Duodenal mucosa (tissue), 2 donors: ENCODE measurements at regions not wholly inside any gene's neighbourhood (a gene's known extent, or its start where the extent isn't known, plus 50 kb on each side); places are given as distances from the start of the nearest gene placed in this dataset.
"Not testable (repeated sequence)": the region's sequence is repeated elsewhere in the genome, so short reads cannot be mapped to it uniquely, and the experiment has no call there.

Experiments
- H3K27ac ChIP-seq: one replicate; pipeline ENCODE4 v1.7.0; 2013; ENCODE audit warnings: low read depth, low read length
- H3K27me3 ChIP-seq, 2 donors: one replicate each; pipeline ENCODE4 v1.7.0; 2013; ENCODE audit warnings: low read length in 2 of 2, control low read depth in 1 of 2; ENCODE audit not compliant: insufficient read depth in 2 of 2, control insufficient read depth in 1 of 2
- H3K36me3 ChIP-seq, 2 donors: one replicate each; pipeline ENCODE4 v1.7.0; 2013; ENCODE audit warnings: low read length in 2 of 2, control low read depth in 1 of 2; ENCODE audit not compliant: insufficient read depth in 2 of 2, control insufficient read depth in 1 of 2
- H3K4me1 ChIP-seq, 2 donors: one replicate each; pipeline ENCODE4 v1.7.0; 2013; ENCODE audit warnings: low read length in 2 of 2, control low read depth in 1 of 2; ENCODE audit not compliant: insufficient read depth in 2 of 2, control insufficient read depth in 1 of 2
- H3K4me3 ChIP-seq, 2 donors: one replicate each; pipeline ENCODE4 v1.7.0; 2013; ENCODE audit warnings: low read length in 2 of 2, low read depth in 1 of 2
- H3K9ac ChIP-seq, 2 donors: one replicate each; pipeline ENCODE4 v1.7.0; 2013; ENCODE audit warnings: low read length in 2 of 2, low read depth in 1 of 2
- H3K9me3 ChIP-seq, 2 donors: one replicate each; pipeline ENCODE4 v1.7.0; 2013; ENCODE audit warnings: low read length in 2 of 2, control low read depth in 1 of 2; ENCODE audit not compliant: control insufficient read depth in 1 of 2

DNA sequence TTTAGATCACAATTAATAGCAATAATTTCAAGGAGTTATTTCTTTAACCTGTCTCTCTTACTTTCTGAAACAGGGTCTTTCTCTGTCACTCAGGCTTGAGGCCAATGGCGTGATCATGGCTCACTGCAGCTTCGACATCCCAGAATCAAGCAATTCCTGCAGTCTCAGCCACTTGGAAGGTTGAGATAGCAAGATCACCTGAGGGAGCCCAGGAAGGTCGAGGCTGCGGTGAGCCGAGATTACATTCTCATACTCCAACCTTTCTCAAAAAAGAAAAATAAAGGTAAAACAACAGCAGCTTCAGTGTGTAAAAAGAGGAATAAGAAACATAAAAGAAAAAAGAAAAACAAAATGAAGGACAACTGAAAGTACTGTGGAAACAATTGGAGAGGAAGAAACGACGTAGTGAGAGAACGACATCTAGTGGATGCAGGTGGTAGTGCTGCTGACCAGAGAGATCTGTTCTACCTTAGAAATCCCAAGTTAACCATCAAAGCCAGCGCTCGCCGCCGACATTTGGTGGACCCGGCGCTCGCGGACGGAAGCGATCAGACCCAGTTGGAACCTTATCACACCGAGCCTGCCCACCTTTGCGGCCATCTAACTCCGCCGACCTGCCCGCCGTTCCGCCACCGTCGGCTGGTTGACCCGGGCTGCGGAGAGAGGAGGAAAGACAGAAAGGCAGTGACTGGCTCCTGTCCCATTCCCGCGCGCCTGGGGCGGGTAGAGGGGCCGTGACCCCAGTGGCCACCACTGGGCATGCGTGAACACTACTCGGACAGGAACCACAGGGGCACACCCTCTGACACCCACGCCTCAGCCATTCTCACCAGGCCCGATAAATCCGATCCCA, 196.1 kb downstream of the ALG10 start:
- H3K27ac ChIP-seq, result no peak overlapping the region
- peak overlapping the region; percentile 18 to 25 for H3K9ac ChIP-seq
- H3K27me3 ChIP-seq, result peaks cover 0 to 5% of the 10 kb centered on the region in 2 donors
- peak overlapping the region; percentile 43 to 60 for H3K4me3 ChIP-seq
- no peaks in the 10 kb centered on the region for H3K4me1 ChIP-seq
- no peaks in the 10 kb centered on the region for H3K36me3 ChIP-seq
- no peaks in the 10 kb centered on the region for H3K9me3 ChIP-seq

- H3K4me1 ChIP-seq, result no peaks in the 10 kb centered on the region
- H3K4me3 ChIP-seq, result peak overlapping the region in 1 of 2 donors; percentile 60
- peaks cover 0 to 5% of the 10 kb centered on the region in 2 donors for H3K27me3 ChIP-seq
- no peaks in the 10 kb centered on the region for H3K9me3 ChIP-seq
- H3K27ac ChIP-seq, result no peak overlapping the region
- H3K9ac ChIP-seq, result peak overlapping the region in 1 of 2 donors; percentile 18
- no peaks in the 10 kb centered on the region for H3K36me3 ChIP-seq
Observed at GRCh38 chr12:34219046-34219770, 196.9 kb downstream of the ALG10 start.

GRCh38 chr12:34220079-34220478, 197.8 kb downstream of the ALG10 start:
- H3K27ac ChIP-seq, H3K9ac ChIP-seq, H3K9me3 ChIP-seq, H3K36me3 ChIP-seq, H3K4me3 ChIP-seq, H3K27me3 ChIP-seq, H3K4me1 ChIP-seq: not testable (repeated sequence)

- H3K36me3 ChIP-seq, result no peaks in the 10 kb centered on the region
- no peak overlapping the region for H3K9ac ChIP-seq
- H3K27ac ChIP-seq, result no peak overlapping the region
- H3K4me3 ChIP-seq, result no peak overlapping the region
- peaks cover 0 to 4% of the 10 kb centered on the region in 2 donors for H3K27me3 ChIP-seq
- no peaks in the 10 kb centered on the region for H3K4me1 ChIP-seq
- no peaks in the 10 kb centered on the region for H3K9me3 ChIP-seq
Observed at GRCh38 chr12:34223640-34224039, 201.3 kb downstream of the ALG10 start.

DNA sequence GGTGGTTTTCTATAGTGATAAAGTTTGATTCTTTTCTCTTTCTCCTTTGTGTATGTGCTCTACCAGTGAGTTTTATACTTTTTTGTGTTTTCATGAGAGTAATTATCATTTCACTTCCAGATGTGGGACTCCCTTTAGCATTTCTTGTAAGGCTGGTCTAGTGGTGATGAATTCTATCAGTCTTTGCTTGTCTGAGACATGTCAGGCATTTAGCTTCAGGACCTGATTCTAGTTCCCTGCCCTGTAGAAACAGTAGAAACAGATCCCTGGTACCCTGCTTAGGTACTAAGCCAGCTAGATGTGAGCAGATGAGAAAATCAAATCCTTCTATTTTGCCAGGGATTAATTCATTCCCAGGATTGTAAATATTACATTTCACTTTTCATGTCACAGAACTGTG, 203.7 kb downstream of the ALG10 start:
- H3K27ac ChIP-seq, H3K9me3 ChIP-seq, H3K4me1 ChIP-seq, H3K9ac ChIP-seq, H3K4me3 ChIP-seq, H3K27me3 ChIP-seq, H3K36me3 ChIP-seq: not testable (repeated sequence)

GRCh38 chr12:34228046-34228445, 205.8 kb downstream of the ALG10 start:
- H3K4me1 ChIP-seq, H3K9me3 ChIP-seq, H3K36me3 ChIP-seq, H3K27me3 ChIP-seq, H3K9ac ChIP-seq, H3K27ac ChIP-seq, H3K4me3 ChIP-seq: not testable (repeated sequence)

GRCh38 chr12:34229033-34229432, 206.7 kb downstream of the ALG10 start:
- H3K9me3 ChIP-seq, H3K4me1 ChIP-seq, H3K9ac ChIP-seq, H3K36me3 ChIP-seq, H3K27ac ChIP-seq, H3K4me3 ChIP-seq, H3K27me3 ChIP-seq: not testable (repeated sequence)

DNA sequence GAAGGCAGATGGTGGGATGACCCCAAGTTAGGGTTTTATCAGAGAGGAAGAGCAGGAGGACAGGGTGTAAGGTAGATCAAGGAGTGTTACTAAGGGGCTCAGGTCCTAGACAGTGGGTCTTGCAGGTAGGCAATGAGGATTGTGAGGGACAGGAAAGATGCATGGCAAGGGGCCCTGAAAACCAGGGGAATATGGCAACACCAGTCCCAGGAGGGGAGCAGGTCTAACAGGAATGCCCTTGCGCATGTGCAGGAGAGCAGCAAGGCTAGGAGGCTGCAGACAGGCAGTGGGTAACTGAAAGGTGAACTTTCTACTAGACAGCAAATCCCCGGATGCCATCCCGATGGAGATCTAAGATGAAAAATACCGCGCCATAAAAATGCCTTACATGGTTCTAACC, 211.3 kb downstream of the ALG10 start:
- H3K9me3 ChIP-seq, result no peaks in the 10 kb centered on the region
- H3K9ac ChIP-seq, result no peak overlapping the region
- no peaks in the 10 kb centered on the region for H3K4me1 ChIP-seq
- no peak overlapping the region for H3K27ac ChIP-seq
- H3K4me3 ChIP-seq, result no peak overlapping the region
- no peaks in the 10 kb centered on the region for H3K36me3 ChIP-seq
- H3K27me3 ChIP-seq, result no peaks in the 10 kb centered on the region

DNA sequence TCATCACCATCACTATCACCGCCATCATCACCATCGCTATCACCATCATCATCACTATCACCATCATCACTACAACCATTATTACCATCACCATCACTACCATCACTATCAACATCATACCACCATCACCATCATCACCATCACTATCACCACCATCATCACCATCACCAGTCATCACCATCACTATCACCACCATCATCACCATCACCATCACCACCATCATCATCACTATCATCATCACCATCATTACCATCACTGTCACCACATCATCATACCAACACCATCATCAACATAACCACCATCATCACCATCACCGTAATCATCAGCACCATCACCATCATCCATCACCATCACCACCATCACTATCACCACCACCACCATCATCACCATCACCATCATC, 213.8 kb downstream of the ALG10 start:
- Histone ChIP-seq H3K27ac (no peak overlapping the region), H3K27me3 (no peaks in the 10 kb centered on the region), H3K36me3 (no peaks in the 10 kb centered on the region), H3K4me3 (no peak overlapping the region), H3K4me1 (no peaks in the 10 kb centered on the region), H3K9me3 (peaks cover 0 to 2% of the 10 kb centered on the region in 2 donors), H3K9ac (no peak overlapping the region)

GRCh38 chr12:34244608-34245007, 222.3 kb downstream of the ALG10 start:
- Histone ChIP-seq H3K9ac (no peak overlapping the region), H3K9me3 (peaks cover 2 to 7% of the 10 kb centered on the region in 2 donors), H3K36me3 (no peaks in the 10 kb centered on the region), H3K27ac (no peak overlapping the region), H3K4me1 (no peaks in the 10 kb centered on the region), H3K27me3 (no peaks in the 10 kb centered on the region), H3K4me3 (no peak overlapping the region)
